ENCODE measurements at regions not wholly inside any gene's neighbourhood (a gene's known extent, or its start where the extent isn't known, plus 50 kb on each side); places are given as distances from the start of the nearest gene placed in this dataset.

DNA sequence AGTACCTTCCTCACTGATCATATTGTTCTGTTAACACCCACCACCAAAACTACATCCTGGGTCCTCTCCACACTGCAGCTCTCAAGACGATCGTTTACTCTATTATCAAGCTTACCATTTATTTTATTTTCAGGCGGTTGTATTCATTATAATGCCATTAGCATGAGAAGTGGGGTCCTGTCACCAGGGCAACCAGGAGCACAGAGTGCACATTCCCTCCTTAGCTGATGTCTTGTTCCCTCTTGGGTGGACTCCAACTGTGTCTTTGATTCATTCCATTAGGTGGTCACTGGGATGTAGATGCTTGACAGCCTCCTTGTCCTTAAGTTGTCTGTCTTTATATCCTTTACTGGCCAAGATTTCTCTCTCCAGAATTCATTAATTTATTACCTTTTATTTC, 965.9 kb upstream of the EEF2KMT start:
- no peak for TF ChIP-seq TRIM24 (CRISPR knock-in tag; IDR thresholded peaks at IDR 0.05)
- TF ChIP-seq, protein P1, sequence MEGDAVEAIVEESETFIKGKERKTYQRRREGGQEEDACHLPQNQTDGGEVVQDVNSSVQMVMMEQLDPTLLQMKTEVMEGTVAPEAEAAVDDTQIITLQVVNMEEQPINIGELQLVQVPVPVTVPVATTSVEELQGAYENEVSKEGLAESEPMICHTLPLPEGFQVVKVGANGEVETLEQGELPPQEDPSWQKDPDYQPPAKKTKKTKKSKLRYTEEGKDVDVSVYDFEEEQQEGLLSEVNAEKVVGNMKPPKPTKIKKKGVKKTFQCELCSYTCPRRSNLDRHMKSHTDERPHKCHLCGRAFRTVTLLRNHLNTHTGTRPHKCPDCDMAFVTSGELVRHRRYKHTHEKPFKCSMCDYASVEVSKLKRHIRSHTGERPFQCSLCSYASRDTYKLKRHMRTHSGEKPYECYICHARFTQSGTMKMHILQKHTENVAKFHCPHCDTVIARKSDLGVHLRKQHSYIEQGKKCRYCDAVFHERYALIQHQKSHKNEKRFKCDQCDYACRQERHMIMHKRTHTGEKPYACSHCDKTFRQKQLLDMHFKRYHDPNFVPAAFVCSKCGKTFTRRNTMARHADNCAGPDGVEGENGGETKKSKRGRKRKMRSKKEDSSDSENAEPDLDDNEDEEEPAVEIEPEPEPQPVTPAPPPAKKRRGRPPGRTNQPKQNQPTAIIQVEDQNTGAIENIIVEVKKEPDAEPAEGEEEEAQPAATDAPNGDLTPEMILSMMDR (CRISPR knock-in tag; IDR thresholded peaks at IDR 0.05), result no peak
- TF ChIP-seq SMARCC2 (IDR thresholded peaks at IDR 0.05), result no peak
- TF ChIP-seq CHD2 (IDR thresholded peaks at IDR 0.05; ENCODE audit: low read depth, low read length), result no peak
- no peak for TF ChIP-seq ZNF274 (CRISPR knock-in tag; IDR thresholded peaks at IDR 0.05)
- no peak for TF ChIP-seq TAF1 (CRISPR knock-in tag; IDR thresholded peaks at IDR 0.05)
- TF ChIP-seq SP1 (IDR thresholded peaks at IDR 0.05), result no peak
- TF ChIP-seq SP1 (CRISPR knock-in tag; IDR thresholded peaks at IDR 0.05), result no peak
- no peak for TF ChIP-seq ZKSCAN1 (IDR thresholded peaks at IDR 0.05; ENCODE audit: low read length)
- no peak for TF ChIP-seq MAFF (IDR thresholded peaks at IDR 0.05; ENCODE audit: low read depth, low read length)

All from HepG2 (cell line).